PFSK-1 (cell line): ENCODE measurements at regions not wholly inside any gene's neighbourhood (a gene's known extent, or its start where the extent isn't known, plus 50 kb on each side); places are given as distances from the start of the nearest gene placed in this dataset.

Experiments used
- POLR2AphosphoS5 ChIP-seq: IDR thresholded peaks from 2 replicates; pipeline ENCODE4 v1.6.1; 2012; ENCODE audit warnings: low read depth, mild to moderate bottlenecking, control low read depth, low read length, moderate library complexity
- SIN3A ChIP-seq: IDR thresholded peaks from 2 replicates; pipeline ENCODE4 v1.6.1; 2012; ENCODE audit warnings: mild to moderate bottlenecking, low read length, moderate library complexity, borderline replicate concordance; ENCODE audit not compliant: insufficient read depth
- TAF1 ChIP-seq: IDR thresholded peaks from 2 replicates; pipeline ENCODE4 v1.6.1; 2012; ENCODE audit warnings: low read length, control low read depth, borderline replicate concordance; ENCODE audit not compliant: insufficient read depth
- TF ChIP-seq, protein P1 (sequence below), 2 experiments: IDR thresholded peaks; 2 replicates each; pipeline versions ENCODE4 v1.6.1 to v1.8.0; 2011 to 2012; ENCODE audit warnings: low read depth in 2 of 2, low read length in 2 of 2, control low read depth in 1 of 2, inconsistent platforms in 1 of 2, mild to moderate bottlenecking in 1 of 2, moderate library complexity in 1 of 2; ENCODE audit not compliant: insufficient read depth in 1 of 2

DNA sequence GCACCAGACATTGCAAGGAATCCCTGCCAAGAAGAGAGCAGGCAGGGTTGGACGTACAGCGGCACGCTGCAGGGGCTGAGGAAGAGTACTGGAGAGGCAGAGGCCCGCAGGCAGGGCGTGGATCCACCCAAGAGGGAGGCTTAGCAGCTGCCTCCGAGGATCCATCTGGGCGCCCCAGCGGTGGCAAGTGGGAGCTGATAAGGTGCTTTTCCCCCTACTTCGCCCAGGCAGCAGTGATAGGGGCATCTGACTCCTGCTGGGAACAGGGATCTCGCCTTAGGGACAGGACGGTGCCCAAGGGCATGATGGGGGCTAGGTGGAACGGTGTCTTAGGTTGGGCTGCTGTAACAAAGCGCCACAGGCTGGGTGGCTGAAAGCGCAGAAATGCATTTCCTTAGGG lies 67.4 kb upstream of the HS6ST1 start:
- TF ChIP-seq POLR2AphosphoS5 (no peak), SIN3A (no peak), TAF1 (no peak)
- TF ChIP-seq, protein P1, sequence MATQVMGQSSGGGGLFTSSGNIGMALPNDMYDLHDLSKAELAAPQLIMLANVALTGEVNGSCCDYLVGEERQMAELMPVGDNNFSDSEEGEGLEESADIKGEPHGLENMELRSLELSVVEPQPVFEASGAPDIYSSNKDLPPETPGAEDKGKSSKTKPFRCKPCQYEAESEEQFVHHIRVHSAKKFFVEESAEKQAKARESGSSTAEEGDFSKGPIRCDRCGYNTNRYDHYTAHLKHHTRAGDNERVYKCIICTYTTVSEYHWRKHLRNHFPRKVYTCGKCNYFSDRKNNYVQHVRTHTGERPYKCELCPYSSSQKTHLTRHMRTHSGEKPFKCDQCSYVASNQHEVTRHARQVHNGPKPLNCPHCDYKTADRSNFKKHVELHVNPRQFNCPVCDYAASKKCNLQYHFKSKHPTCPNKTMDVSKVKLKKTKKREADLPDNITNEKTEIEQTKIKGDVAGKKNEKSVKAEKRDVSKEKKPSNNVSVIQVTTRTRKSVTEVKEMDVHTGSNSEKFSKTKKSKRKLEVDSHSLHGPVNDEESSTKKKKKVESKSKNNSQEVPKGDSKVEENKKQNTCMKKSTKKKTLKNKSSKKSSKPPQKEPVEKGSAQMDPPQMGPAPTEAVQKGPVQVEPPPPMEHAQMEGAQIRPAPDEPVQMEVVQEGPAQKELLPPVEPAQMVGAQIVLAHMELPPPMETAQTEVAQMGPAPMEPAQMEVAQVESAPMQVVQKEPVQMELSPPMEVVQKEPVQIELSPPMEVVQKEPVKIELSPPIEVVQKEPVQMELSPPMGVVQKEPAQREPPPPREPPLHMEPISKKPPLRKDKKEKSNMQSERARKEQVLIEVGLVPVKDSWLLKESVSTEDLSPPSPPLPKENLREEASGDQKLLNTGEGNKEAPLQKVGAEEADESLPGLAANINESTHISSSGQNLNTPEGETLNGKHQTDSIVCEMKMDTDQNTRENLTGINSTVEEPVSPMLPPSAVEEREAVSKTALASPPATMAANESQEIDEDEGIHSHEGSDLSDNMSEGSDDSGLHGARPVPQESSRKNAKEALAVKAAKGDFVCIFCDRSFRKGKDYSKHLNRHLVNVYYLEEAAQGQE (IDR thresholded peaks at IDR 0.05; ENCODE audit: insufficient read depth in 1 of 2, low read depth in 2 of 2, low read length in 2 of 2): no peak
